LNCAP (cell line): ENCODE measurements at regions not wholly inside any gene's neighbourhood (a gene's known extent, or its start where the extent isn't known, plus 50 kb on each side); places are given as distances from the start of the nearest gene placed in this dataset.

ENCODE experiments used
- CTCF ChIP-seq: fragments of 450-650 bp; IDR thresholded peaks from 2 replicates; pipeline ENCODE4 v1.5.1; 2017; ENCODE audit warnings: mild to moderate bottlenecking

GRCh38 chr3:161748049-161748448 is 251.4 kb downstream of the OTOL1 start:
- TF ChIP-seq CTCF = no peak

GRCh38 chr3:161754420-161755053 is 257.9 kb downstream of the OTOL1 start:
- no peak for TF ChIP-seq CTCF

DNA sequence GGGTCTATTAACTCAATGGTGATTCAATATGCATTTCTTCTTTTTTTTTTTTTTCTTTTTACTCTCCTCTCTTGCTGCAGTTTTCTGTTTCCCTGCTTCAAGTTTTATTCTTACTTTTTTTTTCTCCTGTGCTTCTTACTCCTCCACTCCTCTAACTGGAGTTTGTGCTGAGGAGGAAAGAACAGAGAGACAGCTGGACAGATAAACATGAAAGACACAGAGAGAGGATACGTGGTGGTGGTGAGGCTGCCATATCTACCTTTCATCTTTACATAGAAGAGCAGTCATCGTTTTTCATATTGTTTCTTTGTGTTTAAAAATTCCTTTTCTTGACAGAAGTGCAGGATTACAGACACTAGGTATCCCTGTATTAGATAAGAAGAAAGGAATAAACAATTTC is 262.8 kb downstream of the OTOL1 start:
- TF ChIP-seq CTCF = no peak

DNA sequence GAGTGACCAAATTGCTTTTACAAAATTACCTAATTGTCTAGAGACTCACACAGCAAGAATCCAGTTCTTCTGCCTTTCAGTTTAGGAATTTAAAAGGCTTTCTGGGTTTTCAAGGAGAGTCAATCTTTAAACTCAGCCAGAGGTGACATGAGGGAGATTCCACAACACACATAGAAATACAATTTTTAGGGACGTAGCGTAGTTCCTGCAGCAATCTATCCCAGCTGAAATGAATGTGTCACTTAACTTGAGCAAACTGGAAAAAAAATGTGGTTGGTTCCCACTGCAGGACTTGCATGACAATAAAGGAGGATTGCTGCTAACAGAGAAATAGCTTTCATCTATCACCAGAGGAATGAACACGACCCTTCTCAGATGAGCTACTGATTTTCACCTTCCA is 269.7 kb downstream of the OTOL1 start:
- TF ChIP-seq CTCF = no peak

DNA sequence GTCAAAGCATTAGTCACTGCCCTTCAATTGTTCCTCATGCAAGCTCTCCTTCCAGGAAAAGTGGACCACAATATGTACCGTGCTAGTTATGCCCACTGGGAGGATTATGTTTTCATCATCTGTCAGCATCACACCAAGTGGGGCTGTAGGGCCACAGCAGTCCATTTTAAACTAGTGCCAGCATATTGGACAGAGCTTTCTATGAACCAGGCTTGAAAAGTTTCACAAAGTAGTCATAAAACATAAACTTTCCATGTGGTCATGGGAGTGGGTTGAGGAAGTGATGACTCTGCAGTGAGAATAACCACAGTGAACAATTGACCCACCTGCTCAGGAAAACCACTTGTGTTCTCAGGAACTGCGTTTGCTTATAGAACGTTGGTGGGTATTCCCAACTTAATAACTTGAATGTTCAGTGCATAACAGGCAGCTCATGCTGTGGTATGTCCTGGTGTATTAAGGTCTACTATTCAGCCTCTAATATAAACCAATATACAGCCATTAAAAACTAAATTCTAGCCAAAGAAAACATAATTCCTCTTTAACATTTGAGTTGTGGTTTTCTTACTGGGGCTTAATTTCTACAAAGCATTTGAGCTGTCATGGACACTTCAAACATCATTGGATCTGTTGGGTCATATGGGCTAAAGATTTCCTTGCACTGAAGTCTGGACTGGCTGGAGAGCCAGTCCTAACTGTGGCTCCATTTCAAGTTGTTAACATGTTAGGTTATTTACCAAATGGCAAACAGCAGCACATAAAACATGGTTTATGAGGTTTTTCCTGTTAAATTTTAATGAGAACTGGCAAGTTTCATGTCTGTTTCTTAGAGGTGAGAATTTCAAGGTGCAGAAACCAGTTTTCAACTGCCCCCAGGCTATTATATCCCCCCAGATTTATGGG is 274.1 kb downstream of the OTOL1 start:
- no peak for TF ChIP-seq CTCF

GRCh38 chr3:161781381-161781780 is 284.8 kb downstream of the OTOL1 start:
- TF ChIP-seq CTCF = no peak

GRCh38 chr3:161793194-161793930 is 296.8 kb downstream of the OTOL1 start:
- TF ChIP-seq CTCF = no peak
